ENCODE measurements at regions not wholly inside any gene's neighbourhood (a gene's known extent, or its start where the extent isn't known, plus 50 kb on each side); places are given as distances from the start of the nearest gene placed in this dataset.

GRCh38 chr4:171130256-171130801 lies 682.9 kb upstream of the GALNTL6 start:
- TF ChIP-seq POLR2A (IDR thresholded peaks at IDR 0.05; ENCODE audit: low read depth, low read length) = no peak
- no peak for TF ChIP-seq POLR2AphosphoS5 (IDR thresholded peaks at IDR 0.05; ENCODE audit: low read depth, low read length)
- no peak for TF ChIP-seq TAF1 (IDR thresholded peaks at IDR 0.05; ENCODE audit: borderline replicate concordance, low read depth, low read length)
